PC-3 (cell line): ENCODE measurements at regions not wholly inside any gene's neighbourhood (a gene's known extent, or its start where the extent isn't known, plus 50 kb on each side); places are given as distances from the start of the nearest gene placed in this dataset.

Source experiments
- CTCF ChIP-seq: fragments of 300-600 bp; sonication (generic); conservative IDR thresholded peaks from 2 replicates; pipeline ENCODE4 v1.5.1; 2017; ENCODE audit warnings: antibody characterized with exemption, low read depth, mild to moderate bottlenecking, low read length
- EZH2 ChIP-seq: fragments of 300-600 bp; sonication (generic); IDR thresholded peaks from one replicate; pipeline ENCODE4 v1.6.1; 2017; ENCODE audit warnings: antibody characterized with exemption, mild to moderate bottlenecking, low read length; ENCODE audit not compliant: unreplicated experiment

DNA sequence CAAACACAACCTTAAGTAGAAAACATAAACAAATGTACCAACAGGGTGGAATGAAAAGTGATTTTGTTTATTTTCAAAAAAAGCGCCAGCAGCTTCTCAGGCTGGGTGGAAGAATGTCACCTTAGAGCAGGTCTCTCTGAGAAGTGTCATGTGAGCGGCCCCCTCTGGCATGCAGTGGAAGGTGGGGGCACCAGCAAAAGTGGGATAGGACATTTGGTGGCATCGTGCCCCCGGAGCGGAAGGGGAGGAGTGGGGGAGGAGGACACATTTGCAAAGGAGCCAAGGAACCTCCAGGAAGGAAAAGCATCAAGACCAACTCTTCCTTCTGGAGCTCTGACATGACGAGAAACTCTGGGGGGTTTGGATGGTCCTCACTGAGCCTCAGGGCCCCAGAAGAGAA is 635.3 kb downstream of the UQCRFS1 start:
- TF ChIP-seq EZH2 (no peak), CTCF (no peak)
